Spleen (tissue), 11 donors: ENCODE measurements at regions not wholly inside any gene's neighbourhood (a gene's known extent, or its start where the extent isn't known, plus 50 kb on each side); places are given as distances from the start of the nearest gene placed in this dataset.
"Not testable (repeated sequence)": the region's sequence is repeated elsewhere in the genome, so short reads cannot be mapped to it uniquely, and the experiment has no call there.

Experiments
- DNase-seq: peaks from one replicate; pipeline ENCODE4 v3.0.0-alpha.2; 2020
- H3K27ac ChIP-seq, 8 donors: fragments of 200-600 bp; sonication (generic) in 7 of 8; 1 replicate in 4 of 8; 2 replicates in 4 of 8; pipeline versions ENCODE4 v1.5.0 to v1.8.0; 2016 to 2021; ENCODE audit warnings: inconsistent platforms in 4 of 8, mild to moderate bottlenecking in 4 of 8, moderate library complexity in 1 of 8
- H3K27me3 ChIP-seq, 7 donors: fragments of 200-600 bp; sonication (generic) in 6 of 7; replicated peaks in 1 of 7; 1 replicate in 4 of 7; 2 replicates in 3 of 7; pipeline versions ENCODE4 v1.5.0 to v1.8.0; 2016 to 2021; ENCODE audit warnings: inconsistent platforms in 3 of 7, mild to moderate bottlenecking in 1 of 7
- H3K36me3 ChIP-seq, 6 donors: fragments of 200-600 bp; sonication (generic) in 5 of 6; 1 replicate in 4 of 6; 2 replicates in 2 of 6; pipeline versions ENCODE4 v1.5.0 to v1.8.0; 2016 to 2021; ENCODE audit warnings: inconsistent platforms in 2 of 6
- H3K4me1 ChIP-seq, 6 donors: fragments of 200-600 bp; sonication (generic) in 5 of 6; 1 replicate in 3 of 6; 2 replicates in 3 of 6; pipeline versions ENCODE4 v1.5.0 to v1.8.0; 2016 to 2021; ENCODE audit warnings: inconsistent platforms in 3 of 6
- H3K4me3 ChIP-seq, 8 donors: fragments of 200-600 bp; sonication (generic) in 7 of 8; 1 replicate in 4 of 8; 2 replicates in 4 of 8; pipeline versions ENCODE4 v1.5.0 to v1.8.0; 2016 to 2021; ENCODE audit warnings: inconsistent platforms in 4 of 8, mild to moderate bottlenecking in 4 of 8, moderate library complexity in 2 of 8
- H3K9me3 ChIP-seq, 8 donors: fragments of 200-600 bp; sonication (generic) in 7 of 8; 1 replicate in 4 of 8; 2 replicates in 4 of 8; pipeline versions ENCODE4 v1.5.0 to v1.8.0; 2016 to 2021; ENCODE audit warnings: inconsistent platforms in 4 of 8
- POLR2A ChIP-seq, 3 donors: fragments of 450-650 bp; IDR thresholded peaks; one replicate each; pipeline ENCODE4 v1.5.1; 2017; ENCODE audit warnings: antibody characterized with exemption in 3 of 3, mild to moderate bottlenecking in 1 of 3
- POLR2AphosphoS5 ChIP-seq, 3 donors: sonication (generic); formaldehyde crosslinking; IDR thresholded peaks; one replicate each; pipeline ENCODE4 v1.5.1; 2017; ENCODE audit warnings: antibody characterized with exemption in 3 of 3
- WGBS, 5 donors: extraction: QIAGEN DNeasy Blood & Tissue Kit in 3 of 5; methylation state at CpG; one replicate each; pipeline versions ENCODE4 v1.1.5 to v1.1.7; 2013 to 2018; 5-methylcytosine and 5-hydroxymethylcytosine counted together
- intact Hi-C: fragments of 100-400 bp; cut with DNase I; formaldehyde crosslinking; loops from one replicate; pipeline ENCODE4 v1.15.0; 2023; ENCODE audit warnings: low total_unique reads
- TF ChIP-seq, protein P1 (sequence below), 11 experiments: fragments of 200-600 bp in 7 of 11; fragments of 450-650 bp in 4 of 11; sonication (generic) in 4 of 11; IDR thresholded peaks in 8 of 11; conservative IDR thresholded peaks in 3 of 11; 1 replicate in 7 of 11; 2 replicates in 4 of 11; pipeline versions ENCODE4 v1.4.0 to v1.8.0; 2016 to 2021; ENCODE audit warnings: antibody characterized with exemption in 11 of 11, inconsistent platforms in 4 of 11, mild to moderate bottlenecking in 1 of 11
- donor health status: healthy with polysubstance abuse.
- donor health status: DM: no; HTN: no; CAD: no; lungs with moderate emphysema.
- donor health status: DM: no; HTN: no; CAD: no.
- donor health status: Bipolar disorder and iron deficiency.
- donor health status: healthy.
- donor health status: DM: no; HTN: no; CAD: no.
- donor health status: DM: yes; HTN: yes; CAD: no.

DNA sequence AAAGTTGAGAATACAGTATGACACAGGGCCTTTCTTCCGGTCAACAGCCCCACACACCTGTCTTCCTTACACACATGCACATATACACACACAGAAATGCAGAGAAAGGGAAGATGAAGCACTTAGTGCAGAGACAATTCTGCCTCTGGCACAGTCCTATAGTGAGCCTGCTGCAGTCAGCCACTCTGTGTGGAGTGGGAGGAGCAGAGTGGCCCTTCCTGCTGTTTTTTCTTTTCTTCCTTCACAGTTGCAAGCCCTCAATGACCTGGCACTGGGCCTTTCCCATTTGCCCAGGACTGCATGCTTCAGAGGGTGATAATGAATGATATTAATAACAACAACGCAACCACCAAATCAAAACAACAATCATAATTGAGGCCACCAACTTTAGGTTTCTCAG is 527.0 kb upstream of the B3GAT1 start:
- Histone ChIP-seq H3K27ac (no peak overlapping the region), H3K4me1 (no peaks in the 10 kb centered on the region), H3K36me3 (no peaks in the 10 kb centered on the region), H3K4me3 (no peak overlapping the region), H3K27me3 (peaks cover 0 to 9% (median 0%) of the 10 kb centered on the region in 7 donors), H3K9me3 (peaks cover 0 to 7% (median 0%) of the 10 kb centered on the region in 8 donors)
- TF ChIP-seq, protein P1, sequence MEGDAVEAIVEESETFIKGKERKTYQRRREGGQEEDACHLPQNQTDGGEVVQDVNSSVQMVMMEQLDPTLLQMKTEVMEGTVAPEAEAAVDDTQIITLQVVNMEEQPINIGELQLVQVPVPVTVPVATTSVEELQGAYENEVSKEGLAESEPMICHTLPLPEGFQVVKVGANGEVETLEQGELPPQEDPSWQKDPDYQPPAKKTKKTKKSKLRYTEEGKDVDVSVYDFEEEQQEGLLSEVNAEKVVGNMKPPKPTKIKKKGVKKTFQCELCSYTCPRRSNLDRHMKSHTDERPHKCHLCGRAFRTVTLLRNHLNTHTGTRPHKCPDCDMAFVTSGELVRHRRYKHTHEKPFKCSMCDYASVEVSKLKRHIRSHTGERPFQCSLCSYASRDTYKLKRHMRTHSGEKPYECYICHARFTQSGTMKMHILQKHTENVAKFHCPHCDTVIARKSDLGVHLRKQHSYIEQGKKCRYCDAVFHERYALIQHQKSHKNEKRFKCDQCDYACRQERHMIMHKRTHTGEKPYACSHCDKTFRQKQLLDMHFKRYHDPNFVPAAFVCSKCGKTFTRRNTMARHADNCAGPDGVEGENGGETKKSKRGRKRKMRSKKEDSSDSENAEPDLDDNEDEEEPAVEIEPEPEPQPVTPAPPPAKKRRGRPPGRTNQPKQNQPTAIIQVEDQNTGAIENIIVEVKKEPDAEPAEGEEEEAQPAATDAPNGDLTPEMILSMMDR (IDR thresholded peaks at IDR 0.05 in 8 of 11, conservative IDR thresholded peaks at IDR 0.05 in 3 of 11): no peak
- TF ChIP-seq POLR2A (IDR thresholded peaks at IDR 0.05): no peak
- TF ChIP-seq POLR2AphosphoS5 (IDR thresholded peaks at IDR 0.05): no peak
- no peak for DNase-seq
- 82 to 90% (median 86%) methylated on average over 2 of the region's 2 CpGs for WGBS, 5 donors
- intact Hi-C loops: no loop called here

DNA sequence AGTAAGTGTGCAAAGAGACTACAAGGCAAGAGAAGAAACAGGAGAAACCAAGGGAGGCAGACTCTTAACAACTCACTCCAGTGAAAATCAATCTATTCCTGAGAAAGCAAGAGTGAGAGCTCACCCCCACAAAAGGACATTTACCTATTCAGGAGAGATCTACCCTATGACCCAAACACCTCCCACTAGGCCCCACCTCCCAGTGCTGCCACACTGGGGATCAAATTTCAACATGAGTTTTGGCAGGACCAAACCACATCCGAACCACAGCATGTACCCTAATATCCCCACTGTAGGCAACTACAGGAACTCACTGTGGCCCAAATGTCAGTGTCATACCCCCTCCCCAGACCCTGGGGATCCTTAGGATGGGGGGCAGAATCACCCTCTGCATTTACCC is 526.2 kb upstream of the B3GAT1 start:
- Histone ChIP-seq H3K9me3 (peaks cover 0 to 8% (median 0%) of the 10 kb centered on the region in 8 donors), H3K4me3 (no peak overlapping the region), H3K4me1 (no peaks in the 10 kb centered on the region), H3K27ac (no peak overlapping the region), H3K36me3 (no peaks in the 10 kb centered on the region), H3K27me3 (peaks cover 0 to 9% (median 0%) of the 10 kb centered on the region in 7 donors)
- no peak for TF ChIP-seq POLR2A (IDR thresholded peaks at IDR 0.05)
- no peak for TF ChIP-seq POLR2AphosphoS5 (IDR thresholded peaks at IDR 0.05)
- TF ChIP-seq, protein P1 (IDR thresholded peaks at IDR 0.05 in 8 of 11, conservative IDR thresholded peaks at IDR 0.05 in 3 of 11): no peak
- WGBS, 5 donors: 63 to 100% (median 83%) methylated on average over 1 of the region's 1 CpG
- intact Hi-C loops: no loop called here
- DNase-seq: no peak

DNA sequence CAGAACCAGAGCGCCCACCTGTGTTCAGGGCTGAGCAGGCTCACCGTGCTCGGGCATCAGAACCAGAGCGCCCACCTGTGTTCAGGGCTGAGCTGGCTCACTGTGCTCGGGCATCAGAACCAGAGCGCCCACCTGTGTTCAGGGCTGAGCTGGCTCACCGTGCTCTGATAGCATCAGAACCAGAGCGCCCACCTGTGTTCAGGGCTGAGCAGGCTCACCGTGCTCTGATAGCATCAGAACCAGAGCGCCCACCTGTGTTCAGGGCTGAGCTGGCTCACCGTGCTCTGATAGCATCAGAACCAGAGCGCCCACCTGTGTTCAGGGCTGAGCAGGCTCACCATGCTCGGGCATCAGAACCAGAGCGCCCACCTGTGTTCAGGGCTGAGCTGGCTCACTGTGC is 525.2 kb upstream of the B3GAT1 start:
- intact Hi-C loops: not testable (repeated sequence)
- WGBS, 5 donors: 85 to 94% (median 90%) methylated on average over 11 to 14 of the region's 14 CpGs

DNA sequence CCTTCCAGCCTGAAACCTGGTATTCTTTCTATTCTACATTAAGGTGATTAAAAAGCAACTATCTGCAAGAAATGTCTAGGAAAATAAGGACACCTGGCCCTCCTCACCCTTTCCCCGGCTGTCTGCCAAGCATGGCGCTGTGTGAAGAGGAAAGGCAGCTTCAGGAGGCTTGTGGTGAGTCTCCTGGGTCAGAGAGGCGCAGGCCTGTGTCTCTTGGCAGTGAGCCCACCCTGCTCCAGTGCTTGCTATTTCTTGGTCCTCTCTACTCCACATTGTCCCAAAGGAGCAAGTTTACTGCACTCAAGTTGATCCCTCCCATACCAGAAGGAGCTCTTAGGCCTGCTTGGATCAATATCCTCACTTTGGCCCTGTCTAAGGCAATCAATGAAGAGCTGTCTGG is 520.7 kb upstream of the B3GAT1 start:
- TF ChIP-seq POLR2A (IDR thresholded peaks at IDR 0.05): no peak
- TF ChIP-seq, protein P1 (IDR thresholded peaks at IDR 0.05 in 8 of 11, conservative IDR thresholded peaks at IDR 0.05 in 3 of 11): no peak
- TF ChIP-seq POLR2AphosphoS5 (IDR thresholded peaks at IDR 0.05): no peak
- no peak overlapping the region for H3K4me3 ChIP-seq
- H3K27me3 ChIP-seq: no peaks in the 10 kb centered on the region
- H3K27ac ChIP-seq: no peak overlapping the region
- WGBS, 5 donors: 66 to 82% (median 69%) methylated on average over 3 of the region's 3 CpGs
- peaks cover 0 to 14% (median 0%) of the 10 kb centered on the region in 8 donors for H3K9me3 ChIP-seq
- no peak for DNase-seq
- H3K4me1 ChIP-seq: no peaks in the 10 kb centered on the region
- no peaks in the 10 kb centered on the region for H3K36me3 ChIP-seq
- intact Hi-C loops: no loop called here

More for the DNA sequence above, 525.2 kb upstream of the B3GAT1 start:
- not testable (repeated sequence) for H3K27ac ChIP-seq, H3K4me1 ChIP-seq, H3K4me3 ChIP-seq, H3K27me3 ChIP-seq, H3K36me3 ChIP-seq, DNase-seq
- peaks cover 0 to 14% (median 0%) of the 10 kb centered on the region in 8 donors for H3K9me3 ChIP-seq

DNA sequence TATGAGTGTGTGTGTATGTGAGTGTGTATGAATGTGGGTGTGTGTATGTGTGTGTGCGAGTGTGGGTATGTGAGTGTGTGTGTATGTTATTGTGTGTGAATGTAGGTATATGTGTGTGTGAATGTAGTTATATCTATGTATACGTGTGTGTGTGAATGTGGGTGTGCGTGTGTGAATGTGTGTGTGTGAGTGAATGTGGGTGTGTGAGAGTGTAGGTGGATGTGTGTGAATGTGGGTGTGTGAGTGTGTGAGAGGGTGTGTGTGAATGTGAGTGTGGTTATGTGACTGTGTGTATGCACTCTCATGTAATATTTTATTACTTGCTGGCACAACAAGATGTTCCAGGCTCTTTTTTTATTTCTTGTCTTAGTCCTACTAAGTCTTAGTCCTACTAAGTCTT is 513.4 kb upstream of the B3GAT1 start:
- no peak for DNase-seq
- Histone ChIP-seq H3K27ac (no peak overlapping the region), H3K4me1 (no peaks in the 10 kb centered on the region), H3K27me3 (peaks cover 0 to 17% (median 0%) of the 10 kb centered on the region in 7 donors), H3K9me3 (no peaks in the 10 kb centered on the region), H3K4me3 (no peak overlapping the region), H3K36me3 (no peaks in the 10 kb centered on the region)
- intact Hi-C loops: no loop called here
- TF ChIP-seq POLR2AphosphoS5 (IDR thresholded peaks at IDR 0.05) (no peak), POLR2A (IDR thresholded peaks at IDR 0.05) (no peak)
- TF ChIP-seq, protein P1 (IDR thresholded peaks at IDR 0.05 in 8 of 11, conservative IDR thresholded peaks at IDR 0.05 in 3 of 11): no peak
- 85 to 95% (median 92%) methylated on average over 3 of the region's 3 CpGs for WGBS, 5 donors
